ENCODE measurements at regions not wholly inside any gene's neighbourhood (a gene's known extent, or its start where the extent isn't known, plus 50 kb on each side); places are given as distances from the start of the nearest gene placed in this dataset.
"Not testable (repeated sequence)": the region's sequence is repeated elsewhere in the genome, so short reads cannot be mapped to it uniquely, and the experiment has no call there.

GRCh38 chrY:9160331-9160730 lies 176.9 kb upstream of the TSPY4 start:
- H4K5ac ChIP-seq (ENCODE audit: insufficient read length, low read depth, low read length); H3K4me1 ChIP-seq (replicated peaks in 1 of 4; ENCODE audit: control insufficient read depth in 3 of 4, insufficient read depth in 4 of 4, low read length in 3 of 4); H3K79me1 ChIP-seq (ENCODE audit: low read depth, low read length); H3K79me2 ChIP-seq (ENCODE audit: control insufficient read depth in 1 of 2, insufficient read depth in 2 of 2, low read length in 2 of 2); H3K27me3 ChIP-seq (replicated peaks in 1 of 4; ENCODE audit: control insufficient read depth in 3 of 4, extremely low read depth in 1 of 4, insufficient read depth in 3 of 4, low read length in 3 of 4); H2BK15ac ChIP-seq (ENCODE audit: low read length); H3K4ac ChIP-seq (replicated peaks; ENCODE audit: insufficient read length, low read depth, low read length); H4K91ac ChIP-seq (replicated peaks; ENCODE audit: insufficient read length, low read length); H3K27ac ChIP-seq (ENCODE audit: low read depth, low read length); H2BK5ac ChIP-seq (ENCODE audit: low read depth, low read length); H3K18ac ChIP-seq (ENCODE audit: extremely low read depth, low read length); H3K36me3 ChIP-seq (ENCODE audit: control insufficient read depth in 2 of 4, insufficient read depth in 4 of 4, low read length in 3 of 4); H2AK5ac ChIP-seq (ENCODE audit: low read depth, low read length); H2BK20ac ChIP-seq (ENCODE audit: low read length); H2BK120ac ChIP-seq (replicated peaks; ENCODE audit: low read depth, low read length); POLR2A ChIA-PET (ENCODE audit: partially characterized antibody); H2BK12ac ChIP-seq (ENCODE audit: low read depth, low read length); H4K20me1 ChIP-seq (replicated peaks in 1 of 2; ENCODE audit: control insufficient read depth in 1 of 2, insufficient read depth in 2 of 2, low read length in 2 of 2); H3K9me3 ChIP-seq (ENCODE audit: insufficient read depth in 2 of 2, low read depth in 1 of 2, low read length in 1 of 2); H3K56ac ChIP-seq (replicated peaks; ENCODE audit: insufficient read length, low read depth, low read length); H3K4me3 ChIP-seq (ENCODE audit: extremely low read depth in 1 of 4, insufficient read depth in 2 of 4, low read depth in 3 of 4, low read length in 4 of 4); H3K9ac ChIP-seq (replicated peaks in 1 of 4; ENCODE audit: extremely low read depth in 1 of 4, low read depth in 3 of 4, low read length in 3 of 4); FAIRE-seq; H3K14ac ChIP-seq (ENCODE audit: insufficient read length); H3K4me2 ChIP-seq (ENCODE audit: insufficient read depth in 1 of 2, low read depth in 2 of 2, low read length in 2 of 2); H4K8ac ChIP-seq (ENCODE audit: extremely low read depth, insufficient read depth, low read length); H2AFZ ChIP-seq (ENCODE audit: low read length); H3K23ac ChIP-seq (ENCODE audit: insufficient read length); H3K23me2 ChIP-seq (ENCODE audit: low read depth, low read length); DNase-seq (ENCODE audit: low read depth in 1 of 2, low spot score in 2 of 2); CTCF ChIA-PET (ENCODE audit: partially characterized antibody): not testable (repeated sequence)
- WGBS, 2 experiments (ENCODE audit: extremely low coverage in 1 of 2, insufficient coverage in 1 of 2, insufficient read length in 1 of 2, insufficient replicate concordance in 2 of 2, low coverage in 1 of 2, low lambda C conversion rate in 2 of 2, missing lambda C conversion rate in 1 of 2), result 95% methylated on average over 3 of the region's 3 CpGs; no CpG with 5 or more reads in 1 of the 2 experiments

GRCh38 chrY:9160976-9161375 lies 176.3 kb upstream of the TSPY4 start:
- not testable (repeated sequence) for H2BK5ac ChIP-seq (ENCODE audit: low read depth, low read length); H4K8ac ChIP-seq (ENCODE audit: extremely low read depth, insufficient read depth, low read length)

More at GRCh38 chrY:9160976-9161375, 176.3 kb upstream of the TSPY4 start:
- H3K9ac ChIP-seq (replicated peaks in 1 of 4; ENCODE audit: extremely low read depth in 1 of 4, low read depth in 3 of 4, low read length in 3 of 4); H2BK15ac ChIP-seq (ENCODE audit: low read length); H3K79me1 ChIP-seq (ENCODE audit: low read depth, low read length); H3K23ac ChIP-seq (ENCODE audit: insufficient read length); CTCF ChIA-PET (ENCODE audit: partially characterized antibody); H3K4ac ChIP-seq (replicated peaks; ENCODE audit: insufficient read length, low read depth, low read length); H3K27ac ChIP-seq (ENCODE audit: low read depth, low read length); H3K36me3 ChIP-seq (ENCODE audit: control insufficient read depth in 2 of 4, insufficient read depth in 4 of 4, low read length in 3 of 4); H3K4me2 ChIP-seq (ENCODE audit: insufficient read depth in 1 of 2, low read depth in 2 of 2, low read length in 2 of 2); H3K14ac ChIP-seq (ENCODE audit: insufficient read length); H4K20me1 ChIP-seq (replicated peaks in 1 of 2; ENCODE audit: control insufficient read depth in 1 of 2, insufficient read depth in 2 of 2, low read length in 2 of 2); H3K27me3 ChIP-seq (replicated peaks in 1 of 4; ENCODE audit: control insufficient read depth in 3 of 4, extremely low read depth in 1 of 4, insufficient read depth in 3 of 4, low read length in 3 of 4); DNase-seq (ENCODE audit: low read depth in 1 of 2, low spot score in 2 of 2); H2AK5ac ChIP-seq (ENCODE audit: low read depth, low read length); H3K9me3 ChIP-seq (ENCODE audit: insufficient read depth in 2 of 2, low read depth in 1 of 2, low read length in 1 of 2); FAIRE-seq; H3K4me3 ChIP-seq (ENCODE audit: extremely low read depth in 1 of 4, insufficient read depth in 2 of 4, low read depth in 3 of 4, low read length in 4 of 4); H2BK120ac ChIP-seq (replicated peaks; ENCODE audit: low read depth, low read length); H2AFZ ChIP-seq (ENCODE audit: low read length); H4K5ac ChIP-seq (ENCODE audit: insufficient read length, low read depth, low read length); H3K79me2 ChIP-seq (ENCODE audit: control insufficient read depth in 1 of 2, insufficient read depth in 2 of 2, low read length in 2 of 2); H2BK12ac ChIP-seq (ENCODE audit: low read depth, low read length); H3K4me1 ChIP-seq (replicated peaks in 1 of 4; ENCODE audit: control insufficient read depth in 3 of 4, insufficient read depth in 4 of 4, low read length in 3 of 4); H3K56ac ChIP-seq (replicated peaks; ENCODE audit: insufficient read length, low read depth, low read length); H4K91ac ChIP-seq (replicated peaks; ENCODE audit: insufficient read length, low read length); H3K23me2 ChIP-seq (ENCODE audit: low read depth, low read length); H2BK20ac ChIP-seq (ENCODE audit: low read length); H3K18ac ChIP-seq (ENCODE audit: extremely low read depth, low read length); POLR2A ChIA-PET (ENCODE audit: partially characterized antibody): not testable (repeated sequence)
- WGBS, 2 experiments (ENCODE audit: extremely low coverage in 1 of 2, insufficient coverage in 1 of 2, insufficient read length in 1 of 2, insufficient replicate concordance in 2 of 2, low coverage in 1 of 2, low lambda C conversion rate in 2 of 2, missing lambda C conversion rate in 1 of 2), result 64% methylated on average over 3 of the region's 3 CpGs; no CpG with 5 or more reads in 1 of the 2 experiments
